GM13977 (cell line): ENCODE measurements at regions not wholly inside any gene's neighbourhood (a gene's known extent, or its start where the extent isn't known, plus 50 kb on each side); places are given as distances from the start of the nearest gene placed in this dataset.

Experiments used
- DNase-seq: peaks from one replicate; pipeline ENCODE4 v3.0.0; 2012; ENCODE audit warnings: low spot score
- CTCF ChIP-seq: IDR thresholded peaks from 2 replicates; pipeline ENCODE4 v1.5.1; 2012; ENCODE audit warnings: mild to moderate bottlenecking, control low read depth; ENCODE audit not compliant: insufficient read depth; ENCODE audit errors: extremely low read depth, missing control alignments
- in situ Hi-C: fragments of 300-500 bp; cut with MboI; formaldehyde crosslinking; loops from one replicate; pipeline ENCODE4 v1.12.0; 2022; ENCODE audit warnings: low sequenced_read_pairs, low pct_unique_long_range_greater_than_20kb, mixed read lengths, inconsistent platforms; ENCODE audit not compliant: unreplicated experiment

- in situ Hi-C loops, result no loop called here
- TF ChIP-seq CTCF, result no peak
- no peak for DNase-seq
Measured at GRCh38 chr13:54287062-54287764, 1258.6 kb downstream of the OLFM4 start.

GRCh38 chr13:54301085-54301484, 1272.5 kb downstream of the OLFM4 start:
- no peak for DNase-seq
- in situ Hi-C loops, result no loop called here
- TF ChIP-seq CTCF, result no peak

GRCh38 chr13:54305377-54305776, 1276.8 kb downstream of the OLFM4 start:
- TF ChIP-seq CTCF, result peak; percentile 21
- in situ Hi-C loops, result no loop called here
- DNase-seq, result no peak

- in situ Hi-C loops, result no loop called here
- no peak for DNase-seq
- no peak for TF ChIP-seq CTCF
Measured at GRCh38 chr13:54312885-54313284, 1284.3 kb downstream of the OLFM4 start.

GRCh38 chr13:54317722-54318121, 1289.1 kb downstream of the OLFM4 start:
- no peak for DNase-seq
- in situ Hi-C loops, result no loop called here
- no peak for TF ChIP-seq CTCF

- in situ Hi-C loops, result no loop called here
- no peak for TF ChIP-seq CTCF
Measured at GRCh38 chr13:54337540-54337939, 1308.9 kb downstream of the OLFM4 start.

More at GRCh38 chr13:54337540-54337939, 1308.9 kb downstream of the OLFM4 start:
- DNase-seq, result no peak
